ENCODE measurements at regions not wholly inside any gene's neighbourhood (a gene's known extent, or its start where the extent isn't known, plus 50 kb on each side); places are given as distances from the start of the nearest gene placed in this dataset.

DNA sequence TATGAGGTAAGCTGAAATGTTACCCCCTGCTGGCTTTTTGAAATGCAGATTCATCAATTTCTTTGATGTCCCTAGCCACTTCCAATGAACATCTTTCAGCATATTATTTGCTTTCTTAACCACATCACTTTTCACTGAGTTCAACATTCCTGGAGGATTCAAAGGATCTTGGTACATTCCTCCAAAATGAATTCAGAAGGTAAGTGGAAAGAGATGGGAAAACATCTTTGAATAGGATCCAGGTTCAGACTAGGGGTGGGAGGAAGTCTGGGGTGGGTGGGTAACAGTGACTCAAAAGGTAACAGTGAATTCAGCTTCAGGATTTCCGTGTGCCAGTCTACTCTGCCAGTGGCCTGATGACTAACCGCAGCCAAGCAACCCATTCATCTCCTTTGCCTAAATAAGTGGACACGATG lies 180.7 kb downstream of the ZC3H11B start:
- no peak for TF ChIP-seq FOXM1 (IDR thresholded peaks at IDR 0.05; ENCODE audit: borderline replicate concordance, low read depth)
- no peak for TF ChIP-seq YY1 (IDR thresholded peaks at IDR 0.05; ENCODE audit: low read depth)
- TF ChIP-seq, protein P1, sequence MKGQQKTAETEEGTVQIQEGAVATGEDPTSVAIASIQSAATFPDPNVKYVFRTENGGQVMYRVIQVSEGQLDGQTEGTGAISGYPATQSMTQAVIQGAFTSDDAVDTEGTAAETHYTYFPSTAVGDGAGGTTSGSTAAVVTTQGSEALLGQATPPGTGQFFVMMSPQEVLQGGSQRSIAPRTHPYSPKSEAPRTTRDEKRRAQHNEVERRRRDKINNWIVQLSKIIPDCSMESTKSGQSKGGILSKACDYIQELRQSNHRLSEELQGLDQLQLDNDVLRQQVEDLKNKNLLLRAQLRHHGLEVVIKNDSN (IDR thresholded peaks at IDR 0.05) = no peak
- TF ChIP-seq, protein P2, sequence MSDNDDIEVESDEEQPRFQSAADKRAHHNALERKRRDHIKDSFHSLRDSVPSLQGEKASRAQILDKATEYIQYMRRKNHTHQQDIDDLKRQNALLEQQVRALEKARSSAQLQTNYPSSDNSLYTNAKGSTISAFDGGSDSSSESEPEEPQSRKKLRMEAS (IDR thresholded peaks at IDR 0.05) = no peak
- no peak for TF ChIP-seq RAD21 (IDR thresholded peaks at IDR 0.05; ENCODE audit: low read depth)
- TF ChIP-seq EP300 (IDR thresholded peaks at IDR 0.05; ENCODE audit: borderline replicate concordance) = no peak
- TF ChIP-seq TAF1 (IDR thresholded peaks at IDR 0.05; ENCODE audit: low read depth) = no peak
- no peak for TF ChIP-seq CEBPB (IDR thresholded peaks at IDR 0.05)
- no peak for TF ChIP-seq EGR1 (IDR thresholded peaks at IDR 0.05)
- TF ChIP-seq TCF12 (IDR thresholded peaks at IDR 0.05; ENCODE audit: low read depth) = no peak
- no peak for TF ChIP-seq NFIC (IDR thresholded peaks at IDR 0.05)
- no peak for TF ChIP-seq CREB1 (IDR thresholded peaks at IDR 0.05; ENCODE audit: low read depth)
- no peak for TF ChIP-seq REST (IDR thresholded peaks at IDR 0.05; ENCODE audit: low read depth)
